IPS DF 4.7 (cell line): ENCODE measurements at regions not wholly inside any gene's neighbourhood (a gene's known extent, or its start where the extent isn't known, plus 50 kb on each side); places are given as distances from the start of the nearest gene placed in this dataset.
"Not testable (repeated sequence)": the region's sequence is repeated elsewhere in the genome, so short reads cannot be mapped to it uniquely, and the experiment has no call there.

ENCODE experiments used
- DNase-seq: peaks from one replicate; pipeline ENCODE4 v3.0.0-alpha.2; 2013; ENCODE audit warnings: low spot score; ENCODE audit errors: extremely low read depth

DNA sequence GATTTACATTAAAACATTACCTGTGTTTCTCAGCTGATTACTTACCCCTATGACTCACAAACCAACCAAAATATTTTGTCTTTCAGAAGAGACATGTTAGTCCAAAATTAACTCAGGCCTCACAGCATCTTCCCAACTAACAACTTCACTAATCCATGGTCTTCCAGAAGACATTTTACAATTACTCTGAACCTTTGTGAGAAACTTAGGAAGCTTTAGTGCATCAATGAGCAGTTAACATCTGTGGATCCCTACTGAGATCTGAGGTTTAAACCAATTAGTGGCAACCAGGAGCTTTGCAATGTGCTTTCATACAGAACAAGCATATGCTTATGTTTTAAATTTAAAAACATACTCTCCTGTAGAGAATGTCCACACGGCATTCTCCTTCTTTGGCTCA lies 269.7 kb downstream of the UBE3D start:
- DNase-seq, result no peak

DNA sequence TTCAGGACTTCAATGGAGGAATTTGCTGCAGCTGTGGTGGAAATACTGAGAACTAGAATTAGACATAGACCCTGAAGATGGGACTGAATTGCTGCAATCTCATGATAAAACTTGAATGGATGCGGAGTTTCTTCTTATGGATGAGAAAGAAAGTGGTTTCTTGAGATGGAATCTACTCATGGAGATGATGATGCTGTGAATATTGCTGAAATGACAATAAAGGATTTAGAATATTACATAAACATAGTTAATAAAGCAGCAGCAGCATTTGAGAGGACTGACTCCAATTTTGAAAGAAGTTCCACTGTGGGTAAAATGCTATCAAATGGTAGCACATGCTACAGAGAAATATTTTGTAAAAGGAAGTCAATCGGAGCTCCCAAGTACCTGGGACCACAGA lies 264.6 kb downstream of the UBE3D start:
- no peak for DNase-seq

- not testable (repeated sequence) for DNase-seq
Measured at GRCh38 chr6:82816243-82816642, 249.4 kb downstream of the UBE3D start.

GRCh38 chr6:82818727-82819126 lies 246.9 kb downstream of the UBE3D start:
- no peak for DNase-seq

GRCh38 chr6:82823361-82823760 lies 242.3 kb downstream of the UBE3D start:
- no peak for DNase-seq

DNA sequence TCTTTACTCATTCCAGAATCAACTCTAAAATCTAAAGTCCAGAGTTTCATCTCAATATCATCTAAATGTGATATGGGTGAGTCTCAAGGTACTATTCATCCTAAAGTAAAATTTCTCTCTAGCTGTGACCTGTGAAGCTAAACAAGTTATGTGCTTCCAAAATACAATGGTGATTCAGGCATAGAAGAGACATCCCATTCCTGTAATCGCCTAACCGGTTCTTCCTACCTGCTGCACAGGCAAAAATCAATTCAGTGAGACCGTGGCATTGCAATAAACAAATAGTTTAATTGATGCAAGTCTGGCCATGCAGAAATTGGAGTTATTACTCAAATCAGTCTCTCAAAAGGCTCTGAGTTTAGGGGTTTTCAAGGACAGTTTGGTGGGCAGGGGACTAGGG lies 232.8 kb downstream of the UBE3D start:
- no peak for DNase-seq

DNA sequence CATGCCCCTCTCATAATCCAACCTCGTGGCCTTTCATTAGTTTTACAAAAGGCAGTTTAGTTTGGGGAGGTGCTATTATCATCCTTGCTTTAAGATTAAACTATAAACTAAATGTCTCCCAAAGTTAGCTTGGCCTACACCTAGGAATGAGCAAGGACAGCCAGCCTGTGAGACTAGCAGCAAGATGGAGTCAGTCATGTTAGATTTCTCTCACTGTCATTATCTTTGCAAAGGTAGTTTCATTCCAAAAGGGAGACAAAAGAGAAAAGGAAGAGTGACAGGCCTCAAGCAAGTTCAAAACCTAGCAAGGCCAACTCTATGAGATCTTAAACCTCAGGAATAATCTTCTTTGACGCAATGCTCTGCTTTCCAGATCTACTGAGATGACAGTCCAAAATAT lies 232.2 kb downstream of the UBE3D start:
- no peak for DNase-seq

DNA sequence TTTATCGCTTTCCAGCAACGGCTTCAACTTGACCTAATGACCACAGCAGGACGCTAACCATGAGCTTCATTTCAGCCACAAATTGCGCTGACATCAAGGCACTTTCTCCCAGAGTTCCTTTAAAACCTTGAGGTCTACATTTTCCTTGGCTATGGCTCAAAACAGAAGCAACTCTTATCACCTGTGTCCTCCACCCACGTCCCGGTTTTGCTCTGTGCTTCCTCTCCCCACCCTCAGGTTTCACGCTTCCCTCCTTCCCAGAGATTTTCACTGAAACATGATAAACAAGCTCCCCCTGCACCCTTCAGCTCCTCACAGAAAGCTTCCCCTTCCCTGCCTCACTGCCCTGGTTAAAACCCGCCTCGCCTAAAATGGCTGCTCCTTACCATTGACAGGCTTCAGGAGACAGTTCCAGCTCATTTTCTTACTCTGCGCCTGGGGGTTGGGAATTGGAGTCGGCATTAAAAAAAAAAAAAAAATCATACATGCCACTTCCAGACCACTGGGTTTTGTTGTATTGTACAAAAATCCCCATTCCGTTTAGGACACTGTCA lies 229.5 kb downstream of the UBE3D start:
- no peak for DNase-seq

DNA sequence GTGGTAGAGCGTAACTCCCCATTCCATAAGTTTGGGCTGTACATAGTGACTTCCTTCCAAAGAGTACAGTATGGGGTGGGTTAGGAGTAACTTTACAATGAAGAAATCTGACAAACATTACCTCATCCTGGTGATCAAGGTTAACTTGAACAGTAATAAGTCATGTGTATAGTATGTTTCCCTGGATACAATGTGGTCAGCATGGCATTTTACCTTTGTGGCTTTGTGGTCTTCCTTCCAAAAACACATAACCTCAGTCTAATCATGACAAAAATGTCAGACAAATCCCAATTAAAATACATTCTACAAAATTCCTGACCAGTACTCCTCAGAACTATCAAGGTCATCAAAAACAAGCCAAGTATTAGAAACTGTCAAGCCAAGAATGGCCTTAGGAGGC lies 225.1 kb downstream of the UBE3D start:
- DNase-seq, result no peak

DNA sequence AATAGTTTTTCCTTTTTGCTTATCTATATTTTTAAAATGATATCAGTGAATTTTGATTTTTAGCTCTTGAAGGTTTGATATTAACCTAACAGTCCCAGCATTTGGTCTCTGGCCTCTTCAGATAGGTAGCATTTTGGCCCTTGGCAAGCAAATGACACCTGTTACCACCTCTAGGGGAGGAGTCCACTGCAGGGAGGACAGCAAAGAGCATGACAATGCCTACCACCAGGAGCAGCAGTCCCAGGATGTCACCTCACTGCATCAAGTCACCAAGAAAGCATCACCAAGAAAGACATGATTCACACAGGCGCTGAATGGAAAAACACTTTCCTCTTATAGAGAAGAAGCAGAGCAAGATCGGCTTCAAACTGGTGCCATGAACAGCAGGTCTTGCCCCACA lies 224.3 kb downstream of the UBE3D start:
- no peak for DNase-seq
